Kidney epithelial cell (primary cell): ENCODE measurements at regions not wholly inside any gene's neighbourhood (a gene's known extent, or its start where the extent isn't known, plus 50 kb on each side); places are given as distances from the start of the nearest gene placed in this dataset.

Source experiments
- DNase-seq: peaks from one replicate; pipeline ENCODE4 v3.0.0-alpha.2; 2010; ENCODE audit warnings: low read depth
- H3K27me3 ChIP-seq: 2 replicates; pipeline ENCODE4 v1.6.0; 2011; ENCODE audit warnings: low read length; ENCODE audit not compliant: control insufficient read depth, insufficient read depth
- H3K36me3 ChIP-seq: 2 replicates; pipeline ENCODE4 v1.5.1; 2011; ENCODE audit warnings: low read length; ENCODE audit not compliant: control insufficient read depth, insufficient read depth
- H3K4me3 ChIP-seq: 2 replicates; pipeline ENCODE4 v1.5.1; 2011; ENCODE audit warnings: low read depth, mild to moderate bottlenecking, control low read depth, low read length
- CTCF ChIP-seq: IDR thresholded peaks from 2 replicates; pipeline ENCODE4 v1.5.1; 2011; ENCODE audit warnings: mild to moderate bottlenecking, moderate library complexity, low read length, control low read depth, inconsistent platforms; ENCODE audit not compliant: insufficient read depth, poor library complexity, severe bottlenecking

GRCh38 chr2:145860083-145860482 is 1340.2 kb upstream of the ZEB2 start:
- TF ChIP-seq CTCF, result no peak
- no peaks in the 10 kb centered on the region for H3K27me3 ChIP-seq
- peak; percentile 1 for DNase-seq
- H3K36me3 ChIP-seq, result no peaks in the 10 kb centered on the region
- no peak overlapping the region for H3K4me3 ChIP-seq

- no peak for TF ChIP-seq CTCF
- no peaks in the 10 kb centered on the region for H3K36me3 ChIP-seq
- no peaks in the 10 kb centered on the region for H3K27me3 ChIP-seq
- no peak for DNase-seq
- no peak overlapping the region for H3K4me3 ChIP-seq
These were observed 1335.2 kb upstream of the ZEB2 start for GRCh38 chr2:145855142-145855541.

GRCh38 chr2:145854039-145854755 is 1334.3 kb upstream of the ZEB2 start:
- Histone ChIP-seq H3K4me3 (no peak overlapping the region), H3K27me3 (no peaks in the 10 kb centered on the region), H3K36me3 (no peaks in the 10 kb centered on the region)
- DNase-seq, result no peak
- no peak for TF ChIP-seq CTCF

- Histone ChIP-seq H3K4me3 (no peak overlapping the region), H3K27me3 (no peaks in the 10 kb centered on the region), H3K36me3 (no peaks in the 10 kb centered on the region)
- DNase-seq, result no peak
- no peak for TF ChIP-seq CTCF
These were observed 1331.8 kb upstream of the ZEB2 start for GRCh38 chr2:145851730-145852129.

- H3K36me3 ChIP-seq, result no peaks in the 10 kb centered on the region
- no peak for TF ChIP-seq CTCF
- H3K4me3 ChIP-seq, result no peak overlapping the region
- no peaks in the 10 kb centered on the region for H3K27me3 ChIP-seq
- no peak for DNase-seq
These were observed 1329.5 kb upstream of the ZEB2 start for GRCh38 chr2:145849466-145849865.

GRCh38 chr2:145846982-145847381 is 1327.1 kb upstream of the ZEB2 start:
- no peaks in the 10 kb centered on the region for H3K36me3 ChIP-seq
- H3K27me3 ChIP-seq, result no peaks in the 10 kb centered on the region
- no peak for TF ChIP-seq CTCF
- no peak for DNase-seq
- H3K4me3 ChIP-seq, result no peak overlapping the region
